ENCODE measurements at regions not wholly inside any gene's neighbourhood (a gene's known extent, or its start where the extent isn't known, plus 50 kb on each side); places are given as distances from the start of the nearest gene placed in this dataset.

GRCh38 chr16:86432048-86432447, 78.3 kb upstream of the FOXF1 start:
- TF ChIP-seq CTCF (IDR thresholded peaks at IDR 0.05) (no peak), EZH2phosphoT487 (IDR thresholded peaks at IDR 0.05) (no peak)

All from neural progenitor cell (in vitro differentiated cells).